GM19025 (cell line): ENCODE measurements at regions not wholly inside any gene's neighbourhood (a gene's known extent, or its start where the extent isn't known, plus 50 kb on each side); places are given as distances from the start of the nearest gene placed in this dataset.

Source experiments
- ATAC-seq: cut with Tn5 transposase; IDR thresholded peaks from one replicate; pipeline ENCODE4 v1.9.1; 2021; ENCODE audit warnings: mild to moderate bottlenecking, low read depth, moderate library complexity; ENCODE audit not compliant: unreplicated experiment

GRCh38 chr4:182147391-182147790, 95.8 kb upstream of the TENM3 start:
- no peak for ATAC-seq

GRCh38 chr4:182150645-182151044, 92.6 kb upstream of the TENM3 start:
- no peak for ATAC-seq

GRCh38 chr4:182155806-182156205, 87.4 kb upstream of the TENM3 start:
- no peak for ATAC-seq

GRCh38 chr4:182163180-182163579, 80.0 kb upstream of the TENM3 start:
- no peak for ATAC-seq

GRCh38 chr4:182169572-182169971, 73.6 kb upstream of the TENM3 start:
- no peak for ATAC-seq

- ATAC-seq, result no peak
Measured at GRCh38 chr4:182169987-182170386, 73.2 kb upstream of the TENM3 start.

GRCh38 chr4:182170417-182170935, 72.7 kb upstream of the TENM3 start:
- no peak for ATAC-seq

- no peak for ATAC-seq
Measured at GRCh38 chr4:182174979-182175378, 68.2 kb upstream of the TENM3 start.

- ATAC-seq, result no peak
Measured at GRCh38 chr4:182175788-182176519, 67.2 kb upstream of the TENM3 start.

GRCh38 chr4:182177166-182177565, 66.0 kb upstream of the TENM3 start:
- no peak for ATAC-seq

- ATAC-seq, result no peak
Measured at GRCh38 chr4:182179105-182179504, 64.1 kb upstream of the TENM3 start.

GRCh38 chr4:182179751-182180150, 63.5 kb upstream of the TENM3 start:
- no peak for ATAC-seq

GRCh38 chr4:182185491-182185890, 57.7 kb upstream of the TENM3 start:
- ATAC-seq, result no peak

- ATAC-seq, result no peak
Measured at GRCh38 chr4:182187674-182188073, 55.5 kb upstream of the TENM3 start.

- ATAC-seq, result no peak
Measured at GRCh38 chr4:182188622-182189021, 54.6 kb upstream of the TENM3 start.

GRCh38 chr4:182189103-182189878, 53.9 kb upstream of the TENM3 start:
- ATAC-seq, result no peak

GRCh38 chr4:182190306-182190705, 52.9 kb upstream of the TENM3 start:
- no peak for ATAC-seq

GRCh38 chr4:182192511-182193181, 50.6 kb upstream of the TENM3 start:
- ATAC-seq, result no peak

GRCh38 chr4:182193311-182193710, 49.9 kb upstream of the TENM3 start:
- no peak for ATAC-seq
